Prostate gland (tissue), 2 donors: ENCODE measurements at regions not wholly inside any gene's neighbourhood (a gene's known extent, or its start where the extent isn't known, plus 50 kb on each side); places are given as distances from the start of the nearest gene placed in this dataset.

ENCODE experiments used
- DNase-seq: peaks from one replicate; pipeline ENCODE4 v3.0.0-alpha.2; 2019; ENCODE audit warnings: low spot score
- H3K27ac ChIP-seq, 2 donors: fragments of 200-600 bp; sonication (generic); 2 replicates each; pipeline ENCODE4 v1.5.1; 2017 to 2019
- H3K27me3 ChIP-seq: fragments of 200-600 bp; sonication (generic); replicated peaks from 2 replicates; pipeline ENCODE4 v1.5.1; 2019; ENCODE audit not compliant: insufficient read depth
- H3K36me3 ChIP-seq, 2 donors: fragments of 200-600 bp; sonication (generic); 1 replicate in 1 of 2; 2 replicates in 1 of 2; pipeline versions ENCODE4 v1.5.1 to v1.8.1; 2017 to 2019
- H3K4me1 ChIP-seq: fragments of 200-600 bp; sonication (generic); replicated peaks from 2 replicates; pipeline ENCODE4 v1.5.1; 2019
- H3K4me3 ChIP-seq, 2 donors: fragments of 200-600 bp; sonication (generic); 2 replicates each; pipeline ENCODE4 v1.5.1; 2017 to 2019
- H3K9me3 ChIP-seq: fragments of 200-600 bp; sonication (generic); 2 replicates; pipeline ENCODE4 v1.5.1; 2017
- CTCF ChIP-seq, 4 experiments: fragments of 200-600 bp in 2 of 4; fragments of 450-650 bp in 2 of 4; sonication (generic) in 2 of 4; IDR thresholded peaks; 1 replicate in 3 of 4; 2 replicates in 1 of 4; pipeline ENCODE4 v1.5.1; 2016 to 2019; ENCODE audit warnings: antibody characterized with exemption in 4 of 4, mild to moderate bottlenecking in 2 of 4, moderate library complexity in 2 of 4
- POLR2A ChIP-seq: fragments of 450-650 bp; IDR thresholded peaks from one replicate; pipeline ENCODE4 v1.6.1; 2016; ENCODE audit warnings: antibody characterized with exemption, mild to moderate bottlenecking
- POLR2AphosphoS5 ChIP-seq: sonication (generic); formaldehyde crosslinking; IDR thresholded peaks from one replicate; pipeline ENCODE4 v1.6.1; 2017; ENCODE audit warnings: antibody characterized with exemption
- WGBS: methylation state at CpG from one replicate; pipeline ENCODE4 v1.1.5; 2018; 5-methylcytosine and 5-hydroxymethylcytosine counted together
- intact Hi-C: fragments of 100-400 bp; cut with DNase I; formaldehyde crosslinking; loops from one replicate; pipeline ENCODE4 v1.14.2; 2022

GRCh38 chr1:193462629-193463320 is 276.4 kb upstream of the B3GALT2 start:
- no peak for DNase-seq
- Histone ChIP-seq H3K4me1 (no peaks in the 10 kb centered on the region), H3K36me3 (no peaks in the 10 kb centered on the region), H3K9me3 (no peaks in the 10 kb centered on the region), H3K4me3 (no peak overlapping the region), H3K27ac (no peak overlapping the region), H3K27me3 (no peaks in the 10 kb centered on the region)
- WGBS, result 45% methylated on average over 5 of the region's 5 CpGs
- no peak for TF ChIP-seq POLR2AphosphoS5
- TF ChIP-seq POLR2A, result no peak
- TF ChIP-seq CTCF (IDR thresholded peaks at IDR 0.05), result no peak
- intact Hi-C loops, result no loop called here

GRCh38 chr1:193458628-193459027 is 272.2 kb upstream of the B3GALT2 start:
- H3K4me1 ChIP-seq, result no peaks in the 10 kb centered on the region
- H3K27ac ChIP-seq, result no peak overlapping the region
- no peaks in the 10 kb centered on the region for H3K27me3 ChIP-seq
- intact Hi-C loops, result no loop called here
- DNase-seq, result no peak
- no peaks in the 10 kb centered on the region for H3K36me3 ChIP-seq
- no peak overlapping the region for H3K4me3 ChIP-seq
- WGBS, result 64% methylated on average over 5 of the region's 5 CpGs
- H3K9me3 ChIP-seq, result no peaks in the 10 kb centered on the region
- TF ChIP-seq CTCF (IDR thresholded peaks at IDR 0.05), result no peak
- TF ChIP-seq POLR2A, result no peak
- no peak for TF ChIP-seq POLR2AphosphoS5

- Histone ChIP-seq H3K27me3 (no peaks in the 10 kb centered on the region), H3K9me3 (no peaks in the 10 kb centered on the region), H3K27ac (no peak overlapping the region), H3K4me1 (no peaks in the 10 kb centered on the region), H3K4me3 (no peak overlapping the region), H3K36me3 (no peaks in the 10 kb centered on the region)
- WGBS, result 28% methylated on average over 9 of the region's 9 CpGs
- DNase-seq, result no peak
- TF ChIP-seq POLR2A (no peak), CTCF (IDR thresholded peaks at IDR 0.05) (no peak), POLR2AphosphoS5 (no peak)
- intact Hi-C loops, result no loop called here
These were observed 271.3 kb upstream of the B3GALT2 start for GRCh38 chr1:193457676-193458075.

- intact Hi-C loops, result no loop called here
- H3K27ac ChIP-seq, result no peak overlapping the region
- no peaks in the 10 kb centered on the region for H3K4me1 ChIP-seq
- no peaks in the 10 kb centered on the region for H3K27me3 ChIP-seq
- no peak overlapping the region for H3K4me3 ChIP-seq
- TF ChIP-seq POLR2A (no peak), POLR2AphosphoS5 (no peak), CTCF (IDR thresholded peaks at IDR 0.05) (no peak)
- H3K36me3 ChIP-seq, result no peaks in the 10 kb centered on the region
- H3K9me3 ChIP-seq, result no peaks in the 10 kb centered on the region
- WGBS, result 55% methylated on average over 2 of the region's 2 CpGs
- DNase-seq, result no peak
These were observed 270.4 kb upstream of the B3GALT2 start for GRCh38 chr1:193456811-193457280.

GRCh38 chr1:193451606-193452005 is 265.2 kb upstream of the B3GALT2 start:
- Histone ChIP-seq H3K27me3 (no peaks in the 10 kb centered on the region), H3K4me1 (no peaks in the 10 kb centered on the region), H3K36me3 (no peaks in the 10 kb centered on the region), H3K4me3 (no peak overlapping the region), H3K9me3 (no peaks in the 10 kb centered on the region), H3K27ac (no peak overlapping the region)
- WGBS, result 95% methylated on average over 1 of the region's 1 CpG
- TF ChIP-seq CTCF (IDR thresholded peaks at IDR 0.05) (no peak), POLR2A (no peak), POLR2AphosphoS5 (no peak)
- no peak for DNase-seq
- intact Hi-C loops, result no loop called here
